Hepatocyte (in vitro differentiated cells): ENCODE measurements at regions not wholly inside any gene's neighbourhood (a gene's known extent, or its start where the extent isn't known, plus 50 kb on each side); places are given as distances from the start of the nearest gene placed in this dataset.
A peak's percentile ranks its signal among the peaks of the same experiment; 100 is the strongest.

Experiments
- DNase-seq: peaks from one replicate; pipeline ENCODE4 v3.0.0-alpha.2; 2016; ENCODE audit warnings: low spot score
- H2AFZ ChIP-seq: fragments of 200-600 bp; sonication (generic); 2 replicates; pipeline ENCODE4 v1.6.0; 2016; ENCODE audit warnings: antibody characterized with exemption, mild to moderate bottlenecking
- H3K27ac ChIP-seq: fragments of 200-600 bp; sonication (generic); 2 replicates; pipeline ENCODE4 v1.5.1; 2016; ENCODE audit warnings: mild to moderate bottlenecking
- H3K27me3 ChIP-seq: fragments of 200-600 bp; sonication (generic); 2 replicates; pipeline ENCODE4 v1.6.1; 2016
- H3K36me3 ChIP-seq: fragments of 200-600 bp; sonication (generic); replicated peaks from 2 replicates; pipeline ENCODE4 v1.5.1; 2016; ENCODE audit warnings: low read depth; ENCODE audit not compliant: insufficient read depth
- H3K4me1 ChIP-seq: fragments of 200-600 bp; sonication (generic); 2 replicates; pipeline ENCODE4 v1.5.1; 2016; ENCODE audit warnings: mild to moderate bottlenecking, moderate library complexity; ENCODE audit not compliant: insufficient read depth
- H3K4me2 ChIP-seq: fragments of 200-600 bp; sonication (generic); 2 replicates; pipeline ENCODE4 v1.6.0; 2016
- H3K4me3 ChIP-seq: fragments of 200-600 bp; sonication (generic); 2 replicates; pipeline ENCODE4 v1.5.1; 2016; ENCODE audit warnings: mild to moderate bottlenecking
- H3K79me2 ChIP-seq: fragments of 200-600 bp; sonication (generic); 2 replicates; pipeline ENCODE4 v1.6.0; 2017; ENCODE audit warnings: mild to moderate bottlenecking
- H3K9me2 ChIP-seq: fragments of 200-600 bp; sonication (generic); replicated peaks from 2 replicates; pipeline ENCODE4 v1.6.0; 2017; ENCODE audit warnings: mild to moderate bottlenecking; ENCODE audit not compliant: insufficient read depth
- H3K9me3 ChIP-seq: fragments of 200-600 bp; sonication (generic); 2 replicates; pipeline ENCODE4 v1.5.1; 2016; ENCODE audit warnings: low read depth, mild to moderate bottlenecking
- H4K20me1 ChIP-seq: fragments of 200-600 bp; sonication (generic); 2 replicates; pipeline ENCODE4 v1.6.0; 2016; ENCODE audit warnings: mild to moderate bottlenecking; ENCODE audit not compliant: insufficient read depth, poor library complexity, severe bottlenecking
- EZH2 ChIP-seq: fragments of 200-600 bp; sonication (generic); IDR thresholded peaks from 2 replicates; pipeline ENCODE4 v1.6.1; 2016; ENCODE audit warnings: antibody characterized with exemption, mild to moderate bottlenecking, borderline replicate concordance
- EZH2phosphoT487 ChIP-seq: fragments of 200-600 bp; sonication (generic); IDR thresholded peaks from one replicate; pipeline ENCODE4 v1.6.1; 2018; ENCODE audit warnings: antibody characterized with exemption, mild to moderate bottlenecking, low read depth, moderate library complexity; ENCODE audit not compliant: unreplicated experiment, severe bottlenecking
- WGBS: methylation state at CpG from one replicate; pipeline ENCODE4 v1.1.6; 2016; ENCODE audit warnings: low lambda C conversion rate; ENCODE audit errors: missing lambda C conversion rate; 5-methylcytosine and 5-hydroxymethylcytosine counted together
- TF ChIP-seq, protein P1 (sequence below): fragments of 200-600 bp; sonication (generic); IDR thresholded peaks from 2 replicates; pipeline ENCODE4 v1.5.1; 2016; ENCODE audit warnings: antibody characterized with exemption, mild to moderate bottlenecking; ENCODE audit not compliant: poor library complexity

DNA sequence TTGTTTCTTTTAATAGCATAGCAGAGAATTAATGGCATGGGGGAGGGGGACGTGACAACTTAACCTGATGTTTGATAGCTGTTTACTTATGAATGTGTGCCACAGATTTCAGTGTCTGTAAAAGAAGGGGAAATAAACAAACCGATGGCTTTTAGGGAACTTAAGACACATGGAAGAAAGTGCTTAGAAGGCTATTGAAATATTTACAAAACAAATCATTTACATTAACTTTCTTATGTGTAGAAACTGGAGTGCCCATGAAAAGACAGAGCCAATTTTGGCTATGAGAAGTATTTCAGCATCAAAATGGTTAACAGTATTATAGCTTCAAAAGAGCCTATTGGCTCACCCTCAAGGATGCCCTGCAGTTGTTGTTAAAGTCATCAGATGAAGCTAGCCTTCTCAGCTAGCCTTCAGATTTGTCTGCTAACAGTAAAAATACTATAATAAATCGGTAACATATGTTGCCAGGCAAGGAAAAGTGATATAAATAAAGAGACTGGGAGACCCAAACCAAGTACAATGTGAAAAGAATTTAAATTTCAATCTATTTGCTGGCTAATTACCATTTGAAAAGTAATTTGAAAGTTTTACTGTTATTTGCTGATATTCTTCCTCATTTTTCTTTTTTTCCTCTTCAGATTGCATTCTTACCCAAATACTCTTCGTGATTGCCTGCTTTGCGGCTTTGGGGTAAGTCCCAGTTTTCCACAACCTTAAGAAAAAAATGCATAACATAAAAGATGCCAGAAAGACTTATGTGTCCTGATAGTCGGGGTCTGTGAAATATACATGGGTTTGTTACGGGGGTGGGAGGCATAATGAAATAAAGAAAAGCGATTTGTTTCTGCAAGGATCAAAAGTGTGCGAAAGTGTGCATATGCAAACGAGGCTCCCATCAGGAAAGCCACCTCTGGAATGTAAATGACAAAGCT is 256.4 kb downstream of the MEIS1 start:
- Histone ChIP-seq H4K20me1 (no peaks in the 10 kb centered on the region), H3K79me2 (no peaks in the 10 kb centered on the region), H3K4me2 (peak overlapping the region; percentile 58), H3K27ac (peak overlapping the region; percentile 18), H3K36me3 (no peaks in the 10 kb centered on the region), H2AFZ (no peak overlapping the region), H3K4me3 (peak overlapping the region; percentile 2), H3K27me3 (no peaks in the 10 kb centered on the region), H3K4me1 (peaks cover 9% of the 10 kb centered on the region), H3K9me2 (no peaks in the 10 kb centered on the region), H3K9me3 (no peaks in the 10 kb centered on the region)
- 34% methylated on average over 10 of the region's 10 CpGs for WGBS
- no peak for DNase-seq
- no peak for TF ChIP-seq EZH2
- TF ChIP-seq, protein P1, sequence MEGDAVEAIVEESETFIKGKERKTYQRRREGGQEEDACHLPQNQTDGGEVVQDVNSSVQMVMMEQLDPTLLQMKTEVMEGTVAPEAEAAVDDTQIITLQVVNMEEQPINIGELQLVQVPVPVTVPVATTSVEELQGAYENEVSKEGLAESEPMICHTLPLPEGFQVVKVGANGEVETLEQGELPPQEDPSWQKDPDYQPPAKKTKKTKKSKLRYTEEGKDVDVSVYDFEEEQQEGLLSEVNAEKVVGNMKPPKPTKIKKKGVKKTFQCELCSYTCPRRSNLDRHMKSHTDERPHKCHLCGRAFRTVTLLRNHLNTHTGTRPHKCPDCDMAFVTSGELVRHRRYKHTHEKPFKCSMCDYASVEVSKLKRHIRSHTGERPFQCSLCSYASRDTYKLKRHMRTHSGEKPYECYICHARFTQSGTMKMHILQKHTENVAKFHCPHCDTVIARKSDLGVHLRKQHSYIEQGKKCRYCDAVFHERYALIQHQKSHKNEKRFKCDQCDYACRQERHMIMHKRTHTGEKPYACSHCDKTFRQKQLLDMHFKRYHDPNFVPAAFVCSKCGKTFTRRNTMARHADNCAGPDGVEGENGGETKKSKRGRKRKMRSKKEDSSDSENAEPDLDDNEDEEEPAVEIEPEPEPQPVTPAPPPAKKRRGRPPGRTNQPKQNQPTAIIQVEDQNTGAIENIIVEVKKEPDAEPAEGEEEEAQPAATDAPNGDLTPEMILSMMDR: no peak
- no peak for TF ChIP-seq EZH2phosphoT487

DNA sequence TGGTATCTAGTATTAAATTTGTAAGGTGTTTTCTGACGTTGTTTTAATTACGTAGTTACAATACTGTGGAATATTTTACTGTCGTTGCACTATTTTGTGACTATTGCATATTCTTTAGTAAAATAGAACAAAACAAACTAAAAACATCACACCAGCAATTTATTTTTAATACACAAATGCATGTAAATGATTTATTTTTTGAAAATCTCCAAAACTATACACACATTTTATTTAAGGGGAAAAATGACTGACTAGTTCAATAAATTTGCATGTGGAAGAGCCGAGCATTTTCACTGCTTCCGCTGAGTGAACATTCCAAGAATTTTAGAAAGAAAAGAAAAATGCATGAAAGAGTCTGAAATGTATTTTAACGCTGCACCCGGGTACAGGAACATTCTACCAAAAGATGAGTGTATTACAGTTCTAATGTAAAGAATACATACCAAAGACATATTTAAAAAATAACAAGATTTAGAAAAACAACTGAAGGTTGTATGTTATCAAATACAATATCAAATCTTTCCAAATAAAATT is 257.7 kb downstream of the MEIS1 start:
- Histone ChIP-seq H3K27ac (peak overlapping the region; percentile 18), H3K4me1 (peaks cover 9% of the 10 kb centered on the region), H3K79me2 (no peaks in the 10 kb centered on the region), H3K9me2 (no peaks in the 10 kb centered on the region), H3K4me3 (no peak overlapping the region), H2AFZ (no peak overlapping the region), H3K9me3 (no peaks in the 10 kb centered on the region), H3K4me2 (peak overlapping the region; percentile 58), H3K36me3 (no peaks in the 10 kb centered on the region), H3K27me3 (no peaks in the 10 kb centered on the region), H4K20me1 (no peaks in the 10 kb centered on the region)
- DNase-seq: no peak
- WGBS: 44% methylated on average over 7 of the region's 7 CpGs
- TF ChIP-seq EZH2: no peak
- TF ChIP-seq EZH2phosphoT487: no peak
- TF ChIP-seq, protein P1: no peak

DNA sequence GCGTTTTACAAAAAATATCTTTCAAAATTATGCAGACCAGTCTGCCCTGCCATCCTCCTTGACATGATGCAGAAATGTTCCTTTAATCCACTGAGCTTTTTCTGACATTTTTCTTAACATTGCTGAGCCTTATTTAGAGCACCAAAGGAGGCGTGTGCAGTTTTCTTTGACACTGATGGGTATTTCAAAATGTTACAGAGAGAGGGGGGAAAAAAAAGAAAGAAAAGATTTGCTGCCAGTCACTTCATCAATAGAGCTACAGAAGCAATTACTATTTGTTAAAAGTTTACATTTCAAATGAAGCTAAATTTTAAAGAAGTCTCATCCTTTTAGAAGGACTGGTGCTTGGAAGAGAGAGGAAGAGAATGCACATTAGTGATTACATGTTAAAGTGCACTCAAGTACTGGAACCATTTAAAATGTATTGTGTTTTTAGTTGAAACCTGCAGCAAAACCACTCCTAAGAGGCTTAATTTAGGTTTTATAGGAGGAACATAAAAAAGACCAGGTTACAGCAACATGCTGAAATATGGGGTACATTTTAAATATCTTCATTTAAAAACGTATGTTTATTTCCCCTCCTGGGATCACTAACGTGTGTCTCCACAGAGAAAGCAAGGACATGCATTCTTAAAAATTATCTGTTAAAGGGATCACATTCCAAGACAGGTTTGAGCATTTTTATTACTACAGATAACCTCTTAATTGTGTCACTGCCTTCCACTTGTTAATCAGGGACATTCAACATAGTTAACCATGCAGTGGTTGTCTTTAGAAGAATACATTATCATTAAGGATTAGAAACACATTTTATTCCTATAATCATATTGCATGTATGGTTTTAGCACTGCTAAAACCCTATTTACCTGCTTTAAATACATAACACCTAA is 258.4 kb downstream of the MEIS1 start:
- 36% methylated on average over 4 of the region's 4 CpGs for WGBS
- Histone ChIP-seq H3K4me3 (no peak overlapping the region), H3K36me3 (no peaks in the 10 kb centered on the region), H3K9me2 (no peaks in the 10 kb centered on the region), H3K9me3 (no peaks in the 10 kb centered on the region), H3K79me2 (no peaks in the 10 kb centered on the region), H2AFZ (no peak overlapping the region), H3K4me2 (peak overlapping the region; percentile 58), H3K27ac (peak overlapping the region; percentile 18), H4K20me1 (no peaks in the 10 kb centered on the region), H3K27me3 (no peaks in the 10 kb centered on the region), H3K4me1 (peaks cover 9% of the 10 kb centered on the region)
- no peak for DNase-seq
- no peak for TF ChIP-seq EZH2phosphoT487
- TF ChIP-seq EZH2: no peak
- TF ChIP-seq, protein P1: no peak
